Skeletal muscle satellite cell (primary cell): ENCODE measurements at regions not wholly inside any gene's neighbourhood (a gene's known extent, or its start where the extent isn't known, plus 50 kb on each side); places are given as distances from the start of the nearest gene placed in this dataset.

Experiments used
- H3K27me3 ChIP-seq: 2 replicates; pipeline ENCODE4 v1.7.0; 2013; ENCODE audit warnings: low read length; ENCODE audit not compliant: control insufficient read depth, insufficient read depth
- H3K36me3 ChIP-seq: 2 replicates; pipeline ENCODE4 v1.7.0; 2013; ENCODE audit warnings: mild to moderate bottlenecking, control low read depth, low read length; ENCODE audit not compliant: insufficient read depth
- H3K4me1 ChIP-seq: 2 replicates; pipeline ENCODE4 v1.7.0; 2013; ENCODE audit warnings: low read length; ENCODE audit not compliant: control insufficient read depth, insufficient read depth
- H3K4me2 ChIP-seq: 2 replicates; pipeline ENCODE4 v1.7.0; 2013; ENCODE audit warnings: mild to moderate bottlenecking, low read length
- H3K4me3 ChIP-seq: 2 replicates; pipeline ENCODE4 v1.7.0; 2013; ENCODE audit warnings: low read length
- H3K9ac ChIP-seq: 2 replicates; pipeline ENCODE4 v1.7.0; 2013; ENCODE audit warnings: mild to moderate bottlenecking, low read depth, low read length, moderate library complexity
- H3K9me3 ChIP-seq: replicated peaks from 2 replicates; pipeline ENCODE4 v1.7.0; 2013; ENCODE audit warnings: mild to moderate bottlenecking, control low read depth, low read length

DNA sequence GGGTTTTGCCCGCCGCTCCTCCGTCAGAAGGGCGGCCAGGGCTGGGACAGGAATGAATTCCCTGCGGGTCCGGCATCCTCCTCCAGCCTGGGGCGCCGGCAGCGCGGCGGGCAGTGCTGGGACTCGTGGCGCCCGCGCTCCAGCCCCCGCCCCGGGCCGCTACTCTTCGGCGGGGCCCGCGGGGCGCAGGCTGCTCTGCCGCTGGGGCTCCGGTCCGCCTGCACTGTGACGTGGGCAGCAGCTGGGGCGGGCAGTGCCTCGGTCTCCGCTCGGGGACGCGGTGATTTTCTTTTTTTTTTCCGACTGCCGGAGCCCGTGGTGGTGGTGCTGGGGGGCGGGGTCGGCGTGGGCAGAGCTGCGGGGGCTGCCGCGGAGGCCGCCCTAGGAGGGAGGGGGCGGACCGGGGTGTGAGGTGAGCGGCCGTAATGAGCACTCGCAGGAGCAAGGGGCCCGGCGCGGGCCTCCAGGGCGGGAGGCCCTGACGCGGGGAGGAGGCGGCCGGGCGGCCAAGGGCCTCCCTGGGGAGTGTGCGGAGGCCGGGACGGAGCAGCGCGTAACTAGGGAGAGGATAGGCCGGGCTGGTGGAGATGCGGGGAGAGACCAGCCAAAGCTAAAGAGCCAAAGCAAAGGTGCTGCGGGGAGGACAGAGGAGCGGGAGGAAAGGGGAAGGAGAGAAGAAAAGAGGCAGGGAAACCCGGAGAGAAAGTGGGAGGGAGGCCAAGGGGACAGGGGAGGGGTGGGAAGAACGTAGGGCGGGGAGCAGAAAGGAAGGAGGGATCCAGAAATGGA lies 73.3 kb upstream of the ZBED5 start:
- Histone ChIP-seq H3K4me1 (peaks cover 15% of the 10 kb centered on the region), H3K9ac (peak overlapping the region; percentile 84), H3K4me2 (peak overlapping the region; percentile 78), H3K36me3 (no peaks in the 10 kb centered on the region), H3K27me3 (no peaks in the 10 kb centered on the region), H3K4me3 (peak overlapping the region; percentile 81), H3K9me3 (no peaks in the 10 kb centered on the region)

DNA sequence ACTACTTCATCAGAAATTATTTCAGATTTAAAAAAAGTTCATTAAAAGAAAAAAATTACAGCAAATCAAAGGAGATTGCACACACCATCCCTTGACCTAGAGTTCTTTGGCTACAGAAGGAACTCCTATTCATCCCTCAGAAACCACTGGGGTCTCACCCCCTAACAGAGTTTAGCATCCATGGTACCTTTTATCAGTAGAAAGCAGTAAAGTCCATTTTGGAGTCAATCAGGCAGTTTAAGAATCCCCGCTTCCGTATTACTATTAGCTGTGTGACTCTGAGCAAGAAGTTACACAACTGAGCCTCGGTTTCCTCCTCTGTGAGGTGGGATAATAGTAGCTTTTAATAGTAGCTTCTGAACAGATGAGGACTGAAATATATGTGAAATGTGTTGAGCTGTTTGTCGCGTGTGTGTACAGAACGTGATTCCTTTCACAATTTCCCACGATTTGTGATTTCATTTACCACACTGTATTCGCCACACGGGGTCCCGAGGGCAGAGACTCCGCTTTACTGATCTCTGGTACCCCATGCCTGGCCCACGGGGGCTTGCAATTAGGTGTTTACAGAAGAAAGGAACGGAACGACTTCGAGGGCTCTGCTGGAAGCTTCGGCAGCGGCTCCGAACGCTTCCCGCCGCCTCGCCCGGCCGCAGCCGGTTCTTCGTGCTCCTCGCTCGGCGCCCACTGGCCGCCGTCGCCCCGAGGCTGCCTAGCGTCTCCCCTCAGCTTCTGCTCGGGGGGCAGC lies 72.5 kb upstream of the ZBED5 start:
- peak overlapping the region; percentile 78 for H3K4me2 ChIP-seq
- H3K4me1 ChIP-seq = peaks cover 15% of the 10 kb centered on the region
- H3K4me3 ChIP-seq = peak overlapping the region; percentile 81
- H3K27me3 ChIP-seq = no peaks in the 10 kb centered on the region
- no peaks in the 10 kb centered on the region for H3K9me3 ChIP-seq
- H3K36me3 ChIP-seq = no peaks in the 10 kb centered on the region
- peak overlapping the region; percentile 84 for H3K9ac ChIP-seq

DNA sequence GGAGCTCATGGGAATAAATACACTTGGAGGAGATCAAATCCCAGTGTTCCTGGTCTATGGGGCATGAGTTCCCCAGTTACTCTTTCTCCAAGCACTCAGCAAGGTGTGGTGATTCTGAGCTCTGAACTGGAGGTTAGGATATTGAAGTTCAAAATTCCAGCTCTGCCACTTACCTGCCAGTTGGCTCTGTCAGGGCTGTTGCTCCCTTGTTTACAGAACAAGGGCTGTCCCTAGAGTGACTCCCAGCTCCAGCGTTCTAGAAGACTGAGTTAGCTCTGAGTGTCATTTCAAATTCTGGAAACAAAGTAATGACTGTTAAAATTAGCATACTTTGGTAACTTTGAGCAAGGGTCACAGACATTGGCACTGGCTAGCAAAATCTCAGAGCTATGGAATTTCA lies 69.7 kb upstream of the ZBED5 start:
- Histone ChIP-seq H3K4me2 (no peak overlapping the region), H3K27me3 (no peaks in the 10 kb centered on the region), H3K4me1 (peaks cover 15% of the 10 kb centered on the region), H3K9ac (no peak overlapping the region), H3K9me3 (no peaks in the 10 kb centered on the region), H3K4me3 (no peak overlapping the region), H3K36me3 (no peaks in the 10 kb centered on the region)

DNA sequence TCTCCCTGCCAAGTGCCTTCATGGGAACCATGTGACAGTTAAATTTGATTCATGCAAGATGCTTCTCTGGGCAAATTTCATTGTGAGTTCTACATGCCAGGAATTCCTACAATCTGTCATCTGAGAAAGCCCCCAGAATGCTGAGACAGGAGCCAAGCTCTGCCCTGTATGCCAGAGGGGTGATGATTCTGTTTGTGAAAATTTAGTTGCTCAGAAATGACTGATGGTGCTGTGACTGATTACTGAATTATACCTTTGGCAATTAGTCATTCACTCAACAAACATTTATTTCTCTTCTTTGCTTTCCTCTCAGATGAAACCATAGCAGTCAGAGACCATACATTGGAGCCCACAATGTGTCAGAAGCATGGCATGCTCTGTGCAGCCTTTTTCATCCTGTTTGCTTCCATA lies 69.0 kb upstream of the ZBED5 start:
- Histone ChIP-seq H3K4me1 (peaks cover 14% of the 10 kb centered on the region), H3K9ac (no peak overlapping the region), H3K27me3 (no peaks in the 10 kb centered on the region)

DNA sequence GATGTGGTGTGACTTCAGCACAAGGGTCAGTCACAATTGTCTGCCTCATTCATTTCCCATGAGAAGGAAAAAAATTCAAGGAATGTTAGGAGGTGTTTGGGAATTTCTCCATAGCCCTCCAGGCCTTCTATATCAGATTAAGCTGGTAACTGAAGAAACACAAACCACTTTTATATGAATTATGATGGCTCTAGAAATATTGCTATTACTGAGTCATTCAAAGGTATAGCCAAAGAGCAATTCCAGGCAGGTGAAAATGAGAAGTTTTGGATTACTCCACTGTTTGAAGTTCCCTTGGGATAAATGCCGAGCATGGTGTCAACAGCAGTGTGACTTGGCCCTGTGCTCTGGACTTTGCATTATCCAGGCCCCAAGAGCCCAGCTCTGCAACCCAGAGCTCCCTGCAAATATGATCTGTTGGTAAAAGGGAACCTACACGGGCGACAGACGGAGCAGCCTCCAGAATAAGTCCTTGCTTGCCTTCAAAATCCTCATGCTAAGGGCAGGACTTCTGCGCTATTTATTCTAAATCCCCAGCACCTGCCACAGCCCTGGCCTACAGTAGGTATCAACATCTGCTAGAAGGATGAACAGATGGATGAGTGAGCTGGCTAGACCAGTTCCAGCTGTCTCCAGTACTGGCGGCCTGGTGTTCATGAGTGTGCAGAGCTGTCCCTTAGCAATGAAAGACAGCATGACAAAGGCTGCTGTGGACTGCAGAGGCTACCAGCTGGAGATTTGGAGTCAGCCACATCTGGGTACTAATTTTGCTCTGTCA lies 67.5 kb upstream of the ZBED5 start:
- no peak overlapping the region for H3K9ac ChIP-seq
- no peaks in the 10 kb centered on the region for H3K27me3 ChIP-seq
- H3K4me1 ChIP-seq = peaks cover 8% of the 10 kb centered on the region
- H3K4me2 ChIP-seq = no peak overlapping the region
- H3K9me3 ChIP-seq = no peaks in the 10 kb centered on the region
- H3K4me3 ChIP-seq = no peak overlapping the region
- H3K36me3 ChIP-seq = no peaks in the 10 kb centered on the region

More for the DNA sequence above, 69.0 kb upstream of the ZBED5 start:
- no peaks in the 10 kb centered on the region for H3K36me3 ChIP-seq
- no peaks in the 10 kb centered on the region for H3K9me3 ChIP-seq
- H3K4me3 ChIP-seq = no peak overlapping the region
- H3K4me2 ChIP-seq = no peak overlapping the region

DNA sequence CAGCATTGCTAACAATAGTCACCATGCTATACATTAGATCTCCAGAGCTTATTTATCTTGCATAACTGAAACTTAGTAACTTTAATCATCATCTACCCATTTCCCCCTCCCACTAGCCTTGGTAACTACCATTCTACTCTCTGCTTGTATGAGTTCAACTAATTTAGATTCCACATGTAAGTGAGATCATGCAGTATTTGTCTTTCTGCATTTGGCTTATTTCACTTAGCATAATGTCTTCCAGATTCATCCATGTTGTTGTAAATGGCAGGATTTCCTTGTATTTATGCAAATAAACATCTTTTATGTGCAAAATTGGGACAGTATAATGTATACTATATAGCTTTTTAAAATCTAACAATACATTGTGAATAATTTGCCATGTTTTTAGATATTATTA lies 66.0 kb upstream of the ZBED5 start:
- Histone ChIP-seq H3K4me2 (no peak overlapping the region), H3K9me3 (no peaks in the 10 kb centered on the region), H3K27me3 (no peaks in the 10 kb centered on the region), H3K4me3 (no peak overlapping the region), H3K4me1 (peaks cover 5% of the 10 kb centered on the region), H3K36me3 (no peaks in the 10 kb centered on the region), H3K9ac (no peak overlapping the region)

DNA sequence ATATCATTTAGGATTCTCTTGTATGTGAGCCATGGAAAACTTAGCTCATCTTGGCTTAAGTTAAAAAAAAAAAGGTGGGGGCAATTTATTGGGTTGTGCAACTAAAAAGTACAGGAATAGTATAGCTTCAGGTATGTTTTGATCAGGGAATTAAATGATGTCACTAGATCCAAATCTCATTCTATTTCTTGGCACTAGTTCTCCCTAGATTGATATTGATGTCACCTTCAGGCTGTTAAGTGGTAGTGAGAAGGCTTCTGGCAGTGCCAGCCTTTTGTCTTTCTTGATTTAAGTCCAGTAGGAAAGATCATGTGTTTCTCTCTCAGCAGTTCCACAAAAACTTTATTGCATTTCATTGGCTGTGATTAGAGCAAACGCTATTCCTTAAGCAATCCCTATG lies 65.0 kb upstream of the ZBED5 start:
- Histone ChIP-seq H3K27me3 (no peaks in the 10 kb centered on the region), H3K9ac (no peak overlapping the region), H3K36me3 (no peaks in the 10 kb centered on the region), H3K4me1 (peaks cover 5% of the 10 kb centered on the region), H3K4me2 (no peak overlapping the region), H3K9me3 (no peaks in the 10 kb centered on the region), H3K4me3 (no peak overlapping the region)

DNA sequence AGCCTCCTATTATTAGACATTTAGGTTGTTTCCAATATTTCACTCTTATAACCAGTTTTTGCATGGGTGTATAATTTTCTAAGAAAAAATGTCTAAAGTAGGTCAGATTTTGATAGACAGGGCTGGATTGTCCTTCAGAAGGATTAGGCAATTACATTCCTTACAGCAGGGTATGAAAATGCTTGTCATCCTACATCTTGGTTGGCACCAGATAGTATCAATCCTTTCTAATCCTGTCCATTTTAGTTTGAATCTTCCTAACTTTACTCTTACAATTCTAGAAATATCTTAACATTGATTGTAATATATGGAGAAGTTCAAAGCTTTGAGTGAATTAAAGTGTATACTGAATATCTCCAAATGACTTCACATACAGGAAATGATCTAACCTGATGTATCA lies 63.0 kb upstream of the ZBED5 start:
- H3K4me1 ChIP-seq = no peaks in the 10 kb centered on the region
- no peaks in the 10 kb centered on the region for H3K36me3 ChIP-seq
- H3K9ac ChIP-seq = no peak overlapping the region
- no peaks in the 10 kb centered on the region for H3K27me3 ChIP-seq
- no peak overlapping the region for H3K4me3 ChIP-seq
- no peak overlapping the region for H3K4me2 ChIP-seq
- H3K9me3 ChIP-seq = no peaks in the 10 kb centered on the region

DNA sequence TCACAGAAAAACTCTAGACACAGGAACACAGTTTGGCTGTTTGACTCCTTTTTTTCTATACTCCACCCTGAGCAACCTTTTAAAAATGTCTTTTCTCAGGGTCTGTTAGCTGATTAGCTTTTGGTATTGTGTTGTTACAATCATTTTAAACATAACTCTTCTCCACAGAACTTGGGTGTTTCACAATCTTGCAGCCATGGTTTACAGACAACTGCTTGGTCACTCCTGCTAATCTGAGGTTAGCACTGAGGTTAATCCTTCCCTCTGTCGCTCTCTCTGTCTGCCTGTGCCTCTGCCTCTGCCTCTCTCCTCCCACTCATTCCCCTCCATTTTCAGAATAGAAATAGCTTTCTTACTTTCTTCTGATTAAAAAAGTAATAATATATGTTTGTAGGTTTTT lies 62.4 kb upstream of the ZBED5 start:
- Histone ChIP-seq H3K36me3 (no peaks in the 10 kb centered on the region), H3K4me3 (no peak overlapping the region), H3K4me2 (no peak overlapping the region), H3K27me3 (no peaks in the 10 kb centered on the region), H3K9me3 (no peaks in the 10 kb centered on the region), H3K9ac (no peak overlapping the region), H3K4me1 (no peaks in the 10 kb centered on the region)

DNA sequence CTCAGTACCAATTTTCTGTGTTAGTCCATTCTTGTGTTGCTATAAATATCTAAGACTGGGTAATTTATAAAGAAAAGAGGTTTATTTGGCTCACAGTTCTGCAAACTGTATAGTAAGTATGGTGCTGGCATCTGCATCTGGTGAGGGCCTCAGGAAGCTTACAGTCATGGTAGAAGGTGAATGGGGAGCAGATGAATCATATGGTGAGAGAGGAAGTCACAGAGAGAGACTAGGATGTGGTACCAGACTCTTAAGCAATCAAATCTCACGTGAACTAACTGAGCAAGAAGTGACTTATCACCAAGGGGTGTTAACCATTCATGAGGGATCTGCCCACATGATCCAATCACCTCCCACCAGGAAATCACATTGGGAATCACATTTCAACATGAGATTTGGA lies 60.8 kb upstream of the ZBED5 start:
- Histone ChIP-seq H3K27me3 (no peaks in the 10 kb centered on the region), H3K4me3 (no peak overlapping the region), H3K9me3 (no peaks in the 10 kb centered on the region), H3K4me1 (no peaks in the 10 kb centered on the region), H3K4me2 (no peak overlapping the region), H3K36me3 (no peaks in the 10 kb centered on the region), H3K9ac (no peak overlapping the region)

DNA sequence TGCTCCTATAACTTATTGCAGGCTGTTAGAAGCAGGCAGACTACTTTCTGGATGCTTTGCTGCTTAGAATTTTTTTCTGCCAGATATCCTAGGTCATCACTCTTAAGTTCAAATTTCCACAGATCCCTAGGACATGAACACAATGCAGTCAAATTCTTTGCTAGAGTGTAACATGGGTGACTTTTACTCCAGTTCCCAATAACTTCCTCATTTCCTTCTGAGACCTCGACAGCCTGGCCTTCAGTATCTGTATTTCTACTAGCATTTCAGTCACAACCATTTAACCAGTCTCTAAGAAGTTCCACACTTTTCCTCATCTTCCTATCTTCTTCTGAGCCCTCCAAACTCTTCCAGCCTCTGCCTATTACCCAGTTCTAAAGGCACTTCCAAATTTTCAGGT lies 60.4 kb upstream of the ZBED5 start:
- H3K9ac ChIP-seq = no peak overlapping the region
- no peaks in the 10 kb centered on the region for H3K36me3 ChIP-seq
- no peak overlapping the region for H3K4me2 ChIP-seq
- H3K9me3 ChIP-seq = no peaks in the 10 kb centered on the region
- no peaks in the 10 kb centered on the region for H3K4me1 ChIP-seq
- H3K4me3 ChIP-seq = no peak overlapping the region
- H3K27me3 ChIP-seq = no peaks in the 10 kb centered on the region
